ENCODE measurements at regions not wholly inside any gene's neighbourhood (a gene's known extent, or its start where the extent isn't known, plus 50 kb on each side); places are given as distances from the start of the nearest gene placed in this dataset.
"Not testable (repeated sequence)": the region's sequence is repeated elsewhere in the genome, so short reads cannot be mapped to it uniquely, and the experiment has no call there.

GRCh38 chrX:13216139-13216538, 103.7 kb downstream of the ATXN3L start:
- TF ChIP-seq, protein P1, sequence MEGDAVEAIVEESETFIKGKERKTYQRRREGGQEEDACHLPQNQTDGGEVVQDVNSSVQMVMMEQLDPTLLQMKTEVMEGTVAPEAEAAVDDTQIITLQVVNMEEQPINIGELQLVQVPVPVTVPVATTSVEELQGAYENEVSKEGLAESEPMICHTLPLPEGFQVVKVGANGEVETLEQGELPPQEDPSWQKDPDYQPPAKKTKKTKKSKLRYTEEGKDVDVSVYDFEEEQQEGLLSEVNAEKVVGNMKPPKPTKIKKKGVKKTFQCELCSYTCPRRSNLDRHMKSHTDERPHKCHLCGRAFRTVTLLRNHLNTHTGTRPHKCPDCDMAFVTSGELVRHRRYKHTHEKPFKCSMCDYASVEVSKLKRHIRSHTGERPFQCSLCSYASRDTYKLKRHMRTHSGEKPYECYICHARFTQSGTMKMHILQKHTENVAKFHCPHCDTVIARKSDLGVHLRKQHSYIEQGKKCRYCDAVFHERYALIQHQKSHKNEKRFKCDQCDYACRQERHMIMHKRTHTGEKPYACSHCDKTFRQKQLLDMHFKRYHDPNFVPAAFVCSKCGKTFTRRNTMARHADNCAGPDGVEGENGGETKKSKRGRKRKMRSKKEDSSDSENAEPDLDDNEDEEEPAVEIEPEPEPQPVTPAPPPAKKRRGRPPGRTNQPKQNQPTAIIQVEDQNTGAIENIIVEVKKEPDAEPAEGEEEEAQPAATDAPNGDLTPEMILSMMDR (IDR thresholded peaks at IDR 0.05): no peak
- no peaks in the 10 kb centered on the region for H3K4me1 Mint-ChIP-seq (ENCODE audit: low read depth)
- ChIA-PET CTCF (no interaction called here), POLR2A (no interaction called here)
- ATAC-seq (no peak), DNase-seq (no peak)
- H3K9me3 Mint-ChIP-seq: no peaks in the 10 kb centered on the region
- no peaks in the 10 kb centered on the region for H3K27me3 Mint-ChIP-seq
- H3K27ac Mint-ChIP-seq: no peak overlapping the region
- no peaks in the 10 kb centered on the region for H3K36me3 Mint-ChIP-seq (ENCODE audit: low read depth)
- no peak overlapping the region for H3K4me3 Mint-ChIP-seq
- intact Hi-C loops (cut with micrococcal nuclease): no loop called here

- ChIA-PET POLR2A (no interaction called here), CTCF (no interaction called here)
- Mint-ChIP-seq H3K27ac (no peak overlapping the region), H3K9me3 (no peaks in the 10 kb centered on the region), H3K4me3 (no peak overlapping the region), H3K4me1 (ENCODE audit: low read depth) (no peaks in the 10 kb centered on the region), H3K36me3 (ENCODE audit: low read depth) (no peaks in the 10 kb centered on the region), H3K27me3 (no peaks in the 10 kb centered on the region)
- TF ChIP-seq, protein P1 (IDR thresholded peaks at IDR 0.05): no peak
- ATAC-seq (no peak), DNase-seq (no peak)
- intact Hi-C loops (cut with micrococcal nuclease): no loop called here
These were observed 104.1 kb downstream of the ATXN3L start for GRCh38 chrX:13215729-13216128.

DNA sequence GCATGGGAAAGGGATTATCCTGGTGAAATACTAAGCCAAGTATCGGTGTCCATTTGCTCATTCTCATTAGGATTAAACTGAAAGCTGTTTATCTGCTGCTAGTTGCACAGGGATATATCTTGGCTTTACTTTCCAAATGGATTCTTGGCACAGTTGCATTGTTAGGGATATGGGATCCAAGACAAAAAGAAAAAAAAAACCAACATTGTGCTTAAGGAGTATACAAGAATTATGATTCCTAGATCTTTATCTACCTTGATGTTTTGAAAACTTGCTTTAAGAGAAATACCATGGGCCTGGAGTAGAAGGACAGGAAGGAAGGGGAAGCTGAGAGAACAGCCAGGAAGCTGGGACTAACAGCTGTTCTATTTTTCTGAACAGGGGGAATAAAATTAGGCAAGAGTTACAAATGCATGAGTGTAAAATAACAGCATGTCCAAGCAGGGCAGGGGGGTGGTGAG, 107.6 kb downstream of the ATXN3L start:
- CTCF ChIA-PET: no interaction called here
- TF ChIP-seq, protein P1 (IDR thresholded peaks at IDR 0.05): no peak
- Mint-ChIP-seq H3K36me3 (ENCODE audit: low read depth) (no peaks in the 10 kb centered on the region), H3K4me1 (ENCODE audit: low read depth) (no peaks in the 10 kb centered on the region), H3K27me3 (no peaks in the 10 kb centered on the region), H3K9me3 (no peaks in the 10 kb centered on the region), H3K4me3 (no peak overlapping the region), H3K27ac (no peak overlapping the region)
- DNase-seq: no peak
- POLR2A ChIA-PET: interaction anchor here (0.6 kb wide), 1 partner anchor 109 kb away, joined by 3 read pairs; no protein-coding TSS in a partner anchor
- no peak for ATAC-seq
- intact Hi-C loops (cut with micrococcal nuclease): no loop called here

- H3K36me3 Mint-ChIP-seq (ENCODE audit: low read depth); H3K4me3 Mint-ChIP-seq; ATAC-seq; DNase-seq; H3K4me1 Mint-ChIP-seq (ENCODE audit: low read depth); CTCF ChIA-PET; H3K27ac Mint-ChIP-seq; POLR2A ChIA-PET; intact Hi-C loops (cut with micrococcal nuclease); H3K9me3 Mint-ChIP-seq; H3K27me3 Mint-ChIP-seq: not testable (repeated sequence)
These were observed 109.7 kb downstream of the ATXN3L start for GRCh38 chrX:13210142-13210541.

DNA sequence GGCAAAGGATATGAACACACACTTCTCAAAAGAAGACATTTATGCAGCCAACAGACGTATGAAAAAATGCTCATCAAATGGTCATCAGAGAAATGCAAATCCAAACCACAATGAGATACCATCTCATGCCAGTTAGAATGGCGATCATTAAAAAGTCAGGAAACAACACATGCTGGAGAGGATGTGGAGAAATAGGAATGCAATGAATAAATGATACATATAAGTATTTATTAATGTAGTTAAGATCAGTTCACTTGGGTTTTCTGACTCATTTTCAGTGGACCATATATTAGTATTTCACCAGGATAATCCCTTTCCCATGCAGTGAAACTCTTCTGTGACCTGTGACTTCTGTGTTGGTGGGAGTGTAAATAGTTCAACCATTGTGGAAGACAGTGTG, 110.1 kb downstream of the ATXN3L start:
- H3K4me3 Mint-ChIP-seq; intact Hi-C loops (cut with micrococcal nuclease); H3K27ac Mint-ChIP-seq; H3K36me3 Mint-ChIP-seq (ENCODE audit: low read depth); ATAC-seq; DNase-seq; CTCF ChIA-PET; POLR2A ChIA-PET; H3K9me3 Mint-ChIP-seq; H3K27me3 Mint-ChIP-seq; H3K4me1 Mint-ChIP-seq (ENCODE audit: low read depth): not testable (repeated sequence)

DNA sequence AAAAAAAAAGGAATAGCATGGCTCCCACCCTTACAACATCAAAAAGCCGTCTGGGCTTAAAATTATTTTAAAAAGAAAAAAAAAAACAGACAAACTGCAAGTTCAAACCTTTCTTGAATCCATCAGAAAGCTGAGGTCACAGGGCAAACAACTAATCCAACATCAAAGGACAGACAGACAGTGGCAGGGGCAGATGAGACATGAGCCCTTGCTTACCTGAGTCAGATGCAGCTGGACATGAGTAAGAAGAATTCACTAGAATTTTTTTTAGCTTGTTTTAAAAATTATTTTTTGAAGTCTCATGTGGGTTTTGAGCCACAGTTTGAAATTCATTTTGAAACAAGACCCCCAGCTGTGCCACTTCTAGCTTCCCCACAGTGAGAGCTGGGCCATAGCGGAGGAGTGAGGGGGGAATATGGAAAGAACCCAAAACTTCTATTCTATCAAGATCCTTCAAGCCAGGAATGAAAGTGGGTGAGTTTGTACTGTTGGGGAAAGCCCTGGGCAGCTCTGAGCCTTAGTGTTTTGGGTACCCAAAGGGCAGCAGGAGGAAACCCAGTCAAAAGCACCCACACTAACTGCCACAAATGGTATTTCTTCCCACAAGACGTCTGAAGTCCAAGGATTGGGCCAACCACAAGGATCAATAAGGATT, 111.4 kb downstream of the ATXN3L start:
- ATAC-seq (no peak), DNase-seq (no peak)
- intact Hi-C loops (cut with micrococcal nuclease): no loop called here
- H3K4me1 Mint-ChIP-seq (ENCODE audit: low read depth): no peaks in the 10 kb centered on the region
- H3K27me3 Mint-ChIP-seq: no peaks in the 10 kb centered on the region
- no peak overlapping the region for H3K27ac Mint-ChIP-seq
- ChIA-PET POLR2A (no interaction called here), CTCF (no interaction called here)
- H3K9me3 Mint-ChIP-seq: no peaks in the 10 kb centered on the region
- no peaks in the 10 kb centered on the region for H3K36me3 Mint-ChIP-seq (ENCODE audit: low read depth)
- H3K4me3 Mint-ChIP-seq: no peak overlapping the region
- TF ChIP-seq, protein P1 (IDR thresholded peaks at IDR 0.05): no peak
